CD4-positive, alpha-beta T cell treated with Interleukin-1 beta for 1 hour (primary cell): ENCODE measurements at regions not wholly inside any gene's neighbourhood (a gene's known extent, or its start where the extent isn't known, plus 50 kb on each side); places are given as distances from the start of the nearest gene placed in this dataset.

ENCODE experiments used
- DNase-seq, 2 donors: peaks; one replicate each; pipeline ENCODE4 v3.0.0-alpha.2; 2020 to 2022

DNA sequence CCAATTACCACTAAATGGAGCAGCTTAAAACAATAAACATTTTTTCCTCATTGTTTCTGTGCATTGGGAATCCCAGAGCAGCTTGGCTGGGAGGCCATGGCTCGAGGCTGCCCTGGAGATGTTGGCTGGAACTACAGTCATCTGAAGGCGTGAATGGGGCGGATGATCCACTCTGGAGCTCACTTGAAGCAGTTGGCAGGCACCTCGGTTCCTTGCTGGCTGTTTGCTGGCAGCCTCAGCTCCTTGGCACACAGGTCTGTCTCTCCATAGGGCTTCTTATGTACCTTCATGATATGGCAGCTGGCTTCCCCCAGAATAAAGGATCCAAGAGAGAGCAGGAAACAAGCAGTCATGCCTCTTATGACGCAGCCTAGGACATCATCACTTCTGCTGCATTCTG, 227.0 kb upstream of the COPS8 start:
- DNase-seq = no peak

DNA sequence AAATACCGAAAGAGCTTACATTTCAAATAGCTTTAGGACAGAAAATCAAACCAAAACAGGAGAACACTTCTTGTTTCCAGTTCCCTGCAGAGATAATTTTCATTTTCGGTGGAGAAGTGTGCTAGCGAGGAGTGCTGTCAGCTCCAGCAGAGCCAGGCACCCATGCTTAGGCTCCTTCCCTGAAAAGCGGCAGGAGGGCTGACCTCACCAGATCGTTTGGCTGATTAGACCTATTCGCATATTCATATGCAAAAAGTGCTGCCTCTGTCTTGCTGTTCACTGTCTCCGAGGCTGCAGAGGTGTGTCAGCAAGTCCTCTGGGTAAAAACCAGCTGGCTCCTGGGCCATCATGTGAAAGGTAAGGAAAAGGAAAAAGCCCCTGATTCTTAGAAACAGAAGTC, 225.8 kb upstream of the COPS8 start:
- no peak for DNase-seq

DNA sequence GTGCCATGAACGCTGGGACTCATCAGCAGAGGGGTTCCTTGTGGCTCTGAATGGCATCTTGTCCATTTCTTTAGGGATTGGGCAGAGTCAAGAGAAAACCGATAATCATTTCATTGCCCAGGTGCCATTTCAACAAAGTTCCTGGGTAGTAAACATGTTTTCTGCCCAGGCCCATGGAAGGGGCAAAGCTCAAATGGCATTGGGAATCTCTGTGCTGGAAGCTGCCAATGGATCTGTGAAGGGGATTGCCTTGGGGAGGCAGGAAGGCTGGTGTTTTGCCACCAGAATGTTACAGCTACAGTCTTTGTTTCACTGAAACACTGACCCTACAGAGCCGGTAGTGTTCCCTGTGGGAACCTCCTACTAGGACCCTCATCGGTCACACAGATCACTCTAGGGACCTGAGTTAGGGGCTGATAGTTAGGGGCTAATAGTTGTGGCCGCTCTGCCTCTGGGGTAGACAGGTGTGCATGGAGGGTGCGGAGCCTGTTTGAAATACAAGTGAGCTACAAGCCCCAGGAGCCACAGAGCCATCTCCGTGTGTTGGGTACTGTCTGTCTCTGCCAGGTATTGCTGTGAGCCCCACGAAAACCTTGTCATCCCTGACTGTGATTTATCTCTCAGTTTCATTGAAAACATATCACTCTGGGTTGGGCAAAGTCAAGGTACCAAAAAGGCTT, 224.4 kb upstream of the COPS8 start:
- no peak for DNase-seq

DNA sequence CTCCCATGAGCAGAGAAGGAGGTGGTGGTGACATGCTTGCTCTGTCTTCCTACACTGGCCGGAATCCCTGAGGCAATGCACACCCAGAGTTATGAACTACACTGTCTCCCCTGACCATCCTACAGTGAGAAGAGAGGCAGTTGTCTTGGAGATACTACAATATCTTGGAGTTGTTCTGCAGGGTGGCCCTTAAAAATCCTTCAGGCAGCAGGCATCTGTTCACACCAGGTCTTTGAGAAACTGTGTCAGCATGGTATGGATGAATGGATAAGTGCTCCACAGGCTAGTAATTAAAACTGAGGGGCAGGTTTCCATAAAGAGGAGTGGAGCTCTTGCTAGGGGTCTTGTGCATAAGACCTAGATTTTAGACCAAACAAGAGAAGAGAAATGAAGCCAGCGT, 223.7 kb upstream of the COPS8 start:
- DNase-seq = no peak

DNA sequence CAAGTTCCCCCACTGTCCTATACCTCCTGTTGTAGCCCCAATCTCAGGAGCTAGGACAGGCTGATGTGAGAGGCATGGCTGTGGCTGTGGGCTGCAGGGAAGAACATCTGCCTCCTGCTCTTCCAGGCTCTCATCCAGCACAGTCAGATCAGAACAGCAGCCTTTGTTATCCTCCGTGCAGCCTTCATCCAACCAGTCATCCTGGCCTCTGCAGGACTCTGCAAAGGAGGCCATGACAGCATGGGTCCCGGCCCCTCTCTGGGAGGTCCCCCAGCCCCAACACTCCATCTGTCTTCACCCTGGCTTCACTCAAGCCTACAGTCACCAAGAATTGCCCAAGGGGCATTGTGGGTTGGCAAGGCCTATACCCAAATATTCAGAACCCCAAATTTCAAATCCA, 223.2 kb upstream of the COPS8 start:
- no peak for DNase-seq

DNA sequence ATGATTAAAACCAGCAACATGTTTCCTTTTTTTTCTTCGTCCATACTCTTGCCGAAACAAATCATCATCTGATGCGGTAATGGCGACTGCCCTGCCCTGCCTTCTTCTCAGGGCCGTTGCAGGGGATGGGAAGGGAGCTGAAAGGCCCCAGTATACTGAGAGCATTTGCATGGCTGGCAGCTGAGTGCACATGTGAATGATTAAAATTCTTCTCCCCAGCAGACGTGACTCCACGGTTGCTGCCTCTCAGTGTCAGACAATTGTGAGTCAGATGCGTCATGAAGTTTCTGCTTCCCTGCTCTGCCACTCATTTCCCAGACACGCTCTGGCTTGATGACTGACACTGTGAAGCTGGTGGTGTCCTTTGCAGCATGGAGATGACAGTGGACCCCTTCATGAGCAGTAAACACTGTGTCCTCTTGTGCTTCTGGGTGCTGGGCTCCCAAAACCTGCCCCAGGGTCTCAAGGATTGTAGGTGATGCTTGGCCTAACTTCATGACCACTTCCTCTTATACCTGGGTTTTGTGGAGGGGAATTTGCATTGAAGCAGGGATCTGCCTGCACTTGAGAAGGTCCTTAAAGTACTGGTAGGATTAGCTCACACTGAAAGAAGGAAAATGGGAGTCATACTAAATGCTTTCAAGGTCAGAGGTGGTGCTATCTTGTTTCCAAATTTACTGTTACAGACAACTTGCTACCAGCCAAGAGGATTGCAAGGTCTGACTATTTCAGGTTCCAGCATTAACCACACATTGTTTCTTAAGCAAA, 222.5 kb upstream of the COPS8 start:
- no peak for DNase-seq

DNA sequence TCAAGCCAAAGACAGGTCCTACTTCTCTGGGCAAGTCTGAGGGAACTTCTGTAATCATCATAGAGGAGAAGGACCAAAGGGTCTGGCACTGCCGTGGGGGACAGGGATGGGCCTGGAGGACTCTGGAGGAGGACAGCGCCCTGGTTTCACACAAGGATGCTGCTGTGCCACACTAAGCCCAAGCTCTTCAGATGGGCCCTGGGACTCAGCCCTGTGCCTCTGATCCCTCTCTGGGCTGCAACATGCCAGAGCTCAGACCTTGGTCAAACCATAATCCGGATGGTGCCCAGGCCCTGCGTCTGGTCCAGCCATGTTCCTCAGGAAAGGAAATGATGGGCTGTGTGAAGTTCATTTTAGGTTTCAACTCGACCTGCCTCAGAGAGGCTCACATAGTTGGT, 222.0 kb upstream of the COPS8 start:
- no peak for DNase-seq

DNA sequence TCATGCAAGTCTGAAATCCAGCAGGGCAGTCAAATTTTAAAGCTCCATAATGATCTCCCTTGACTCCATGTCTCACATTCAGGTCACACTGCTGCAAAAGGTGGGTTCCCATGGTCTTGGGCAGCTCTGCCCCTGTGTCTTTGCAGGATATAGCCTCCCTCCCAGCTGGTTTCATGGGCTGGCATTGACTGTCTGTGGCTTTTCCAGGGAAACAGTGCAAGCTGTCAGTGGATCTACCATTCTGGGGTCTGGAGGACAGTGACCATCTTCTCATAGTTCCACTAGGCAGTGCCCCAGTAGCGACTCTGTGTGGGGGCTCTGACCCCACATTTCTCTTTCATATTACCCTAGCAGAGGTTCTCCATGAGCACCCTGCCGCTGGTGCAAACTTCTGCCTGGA, 220.6 kb upstream of the COPS8 start:
- no peak for DNase-seq

DNA sequence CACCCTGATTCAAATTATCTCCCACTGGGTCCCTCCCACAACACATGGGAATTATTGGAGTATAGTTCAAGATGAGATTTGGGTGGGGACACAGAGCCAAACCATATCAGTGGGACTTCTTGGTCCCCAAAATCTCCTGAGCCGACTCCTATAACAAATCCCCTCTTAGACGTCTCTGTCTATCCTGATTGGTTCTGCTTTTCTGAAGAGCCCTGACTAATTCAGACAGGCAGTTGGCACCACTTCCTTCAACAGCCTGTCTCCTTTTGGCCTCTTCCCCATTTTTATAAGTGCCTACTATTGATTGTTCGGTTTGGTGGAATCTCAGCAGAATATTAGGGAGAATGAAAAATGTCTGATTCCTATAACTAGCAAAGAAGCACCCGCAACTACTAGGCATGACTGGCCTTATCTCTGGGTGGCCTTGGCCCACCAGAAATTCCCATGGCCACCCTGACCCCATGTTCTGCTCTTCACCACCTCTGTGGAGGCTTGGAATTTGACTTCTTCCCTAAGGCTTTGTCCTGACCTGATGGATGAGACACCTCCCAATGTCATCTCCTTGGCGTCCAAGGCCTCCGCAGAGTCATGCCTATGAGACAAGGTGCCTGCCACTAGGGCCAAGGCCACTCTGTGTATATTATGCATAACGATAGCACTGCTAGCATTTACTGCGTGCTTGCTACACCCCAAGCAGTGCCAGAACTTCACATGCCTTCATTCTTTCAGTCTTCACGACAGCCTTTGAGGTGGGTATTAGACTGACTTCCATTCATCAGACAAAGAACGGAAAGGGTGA, 218.9 kb upstream of the COPS8 start:
- peak in 1 of 2 donors; percentile 17 for DNase-seq

DNA sequence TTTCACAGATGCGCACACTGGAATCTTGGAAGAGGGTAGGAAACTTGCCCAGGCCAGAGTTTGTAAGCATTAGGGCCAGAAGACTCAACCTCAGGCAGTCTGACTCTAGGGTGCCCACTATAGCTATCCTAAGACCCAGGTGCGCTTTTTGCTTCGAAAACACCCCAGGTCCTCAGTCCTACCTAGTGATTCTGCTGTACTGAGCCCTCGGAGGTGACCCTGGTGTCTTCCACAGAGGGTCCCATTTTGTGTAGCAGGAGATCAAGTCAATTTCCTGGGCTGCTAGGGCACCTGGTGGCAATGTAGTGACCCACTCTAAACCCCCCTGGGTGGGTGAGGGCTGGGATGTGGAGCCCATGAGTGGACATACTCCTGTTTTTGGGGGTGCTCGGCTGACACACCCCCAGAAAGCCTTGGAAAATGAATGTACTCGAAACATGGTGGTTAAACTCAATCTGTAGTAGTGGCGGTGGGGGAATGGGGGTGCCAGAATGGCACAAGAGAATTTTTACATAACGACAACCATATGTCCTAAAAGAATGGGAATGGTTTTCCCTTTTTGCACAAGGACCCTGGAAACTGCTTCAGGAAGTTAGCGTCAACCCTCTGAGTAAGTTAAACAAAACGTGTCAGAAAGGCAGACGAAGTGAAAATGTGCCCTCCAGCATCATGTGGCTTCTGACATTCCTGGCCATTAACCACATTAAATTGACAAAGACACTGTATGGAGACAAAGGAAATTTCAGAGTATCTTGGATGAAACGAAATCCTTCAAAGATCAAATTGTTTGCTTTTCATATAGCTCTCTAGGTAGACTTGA, 218.0 kb upstream of the COPS8 start:
- no peak for DNase-seq

DNA sequence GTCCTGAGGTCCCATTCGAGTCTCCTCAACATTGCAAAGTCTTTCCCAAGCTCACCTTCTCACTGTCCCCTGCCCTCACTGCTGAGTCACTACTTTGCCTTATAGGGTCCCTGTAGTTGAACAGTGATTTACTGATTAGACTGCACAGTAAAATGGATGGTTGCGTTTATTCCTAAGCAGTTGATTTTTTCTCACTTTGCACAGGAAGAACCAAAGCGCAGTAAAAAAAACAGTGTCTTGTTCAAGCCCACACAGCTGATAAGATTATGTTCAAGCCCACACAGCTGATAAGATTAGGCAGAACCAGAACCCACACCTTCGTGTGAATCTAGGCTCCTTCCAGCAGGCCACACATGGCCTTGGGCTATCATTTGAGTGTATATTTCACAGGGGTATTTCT, 215.3 kb upstream of the COPS8 start:
- no peak for DNase-seq

DNA sequence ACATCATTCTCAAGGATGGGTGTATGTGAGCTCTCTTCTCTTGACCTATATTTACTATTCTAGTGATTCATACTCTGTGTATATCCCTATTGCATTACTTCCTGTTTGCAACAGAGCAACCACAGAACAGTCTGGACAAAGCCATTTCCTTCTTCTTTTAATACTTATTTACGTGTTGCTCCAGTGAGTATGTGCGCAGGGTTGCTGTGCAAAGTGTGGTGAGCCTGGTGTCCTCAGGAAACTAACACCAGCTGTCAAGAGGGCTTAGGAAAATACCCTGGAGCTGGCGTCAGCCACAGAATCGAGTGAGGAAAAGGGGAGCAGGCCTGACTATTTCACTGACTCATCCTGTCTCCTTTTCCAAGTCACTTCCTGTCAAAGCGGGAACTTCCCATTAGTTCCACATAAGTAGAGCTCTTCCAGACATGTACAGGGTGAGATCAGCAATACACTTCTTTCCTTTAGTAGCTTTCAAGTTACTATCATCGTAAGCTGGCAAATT, 214.1 kb upstream of the COPS8 start:
- peak; percentile 5 to 75 for DNase-seq

DNA sequence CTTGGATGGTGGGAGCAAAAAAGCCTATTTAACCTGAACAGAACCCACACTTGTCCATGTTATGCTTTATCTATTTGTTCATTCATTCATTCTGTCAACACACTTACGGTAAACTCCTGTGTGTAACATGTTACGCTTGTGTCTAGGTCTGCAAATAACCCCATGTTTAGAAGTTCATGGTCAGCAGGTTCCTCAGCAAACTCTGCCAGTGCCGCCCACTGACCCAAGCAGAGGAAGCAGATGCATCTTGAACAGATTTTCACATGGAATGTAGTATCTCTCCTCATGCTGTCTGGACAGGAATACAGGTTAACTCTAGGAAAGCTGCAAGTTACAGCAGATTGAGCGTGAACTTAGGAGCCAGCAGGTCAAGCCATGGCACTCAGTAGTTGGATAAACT, 213.7 kb upstream of the COPS8 start:
- DNase-seq = no peak

DNA sequence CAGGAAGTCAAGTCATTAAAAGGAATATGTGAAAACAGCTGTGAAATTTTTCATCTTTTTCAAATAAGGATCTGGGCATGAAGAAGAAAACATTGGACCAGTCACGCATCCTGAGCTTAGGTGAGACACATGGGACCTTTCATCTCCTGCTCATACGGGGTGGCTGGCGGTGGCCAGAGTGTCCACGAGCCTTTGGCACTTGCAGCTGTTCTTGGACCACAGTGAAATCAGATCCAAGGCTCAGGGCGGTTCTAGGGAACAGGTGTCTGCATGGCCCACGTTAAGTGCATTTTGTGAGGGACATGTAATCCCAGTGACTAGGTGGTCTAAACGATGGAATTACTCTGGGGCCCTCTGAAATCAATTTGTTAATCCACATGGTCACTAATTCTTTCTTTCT, 212.7 kb upstream of the COPS8 start:
- DNase-seq = no peak

DNA sequence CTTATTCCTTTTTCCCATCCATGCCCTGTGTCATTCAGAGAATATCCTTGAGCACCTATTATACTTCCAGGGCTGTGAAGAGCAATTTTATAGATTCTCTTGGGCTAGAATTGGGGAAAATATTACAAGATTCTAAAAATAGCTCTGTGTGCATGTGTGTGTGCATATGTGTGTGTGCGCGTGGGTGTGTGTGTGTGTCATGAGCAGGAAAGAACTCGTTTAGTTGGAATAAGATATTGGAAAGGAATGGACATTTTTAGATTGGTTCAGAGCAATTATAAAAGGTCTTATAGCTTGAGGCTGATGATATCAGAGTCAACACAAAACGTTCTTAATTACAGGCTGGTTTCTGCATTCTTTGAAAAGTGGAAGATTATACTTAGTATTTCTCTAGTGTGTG, 212.1 kb upstream of the COPS8 start:
- no peak for DNase-seq

DNA sequence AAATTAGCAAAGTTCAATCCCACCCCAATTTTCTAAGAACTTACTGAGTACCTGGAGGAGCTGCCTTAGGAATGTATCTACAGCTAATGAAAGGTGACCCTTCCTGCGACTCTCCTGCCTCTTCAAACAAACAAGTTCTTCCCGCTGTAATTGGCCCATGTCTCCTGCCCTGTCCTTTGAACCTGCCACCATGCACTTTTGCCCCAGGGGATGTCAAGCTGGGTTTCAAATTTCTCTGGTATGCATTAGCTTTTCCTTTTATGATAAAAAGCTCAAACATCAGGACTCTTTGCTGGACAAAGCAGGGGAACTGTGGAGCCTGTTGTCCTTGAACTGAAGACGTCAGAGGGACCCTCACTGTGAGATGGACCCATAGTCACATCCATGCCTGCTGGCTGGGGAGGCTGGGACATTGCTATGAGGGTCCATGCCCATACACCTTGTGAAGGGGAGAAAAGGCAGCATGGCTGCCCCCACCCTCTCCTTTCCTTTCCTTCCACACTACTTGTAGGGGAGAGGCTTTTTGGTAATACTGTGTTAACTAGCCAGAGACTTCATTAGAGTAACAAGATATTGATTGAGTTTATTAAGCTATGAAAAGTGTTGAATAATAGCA, 210.7 kb upstream of the COPS8 start:
- DNase-seq = no peak

DNA sequence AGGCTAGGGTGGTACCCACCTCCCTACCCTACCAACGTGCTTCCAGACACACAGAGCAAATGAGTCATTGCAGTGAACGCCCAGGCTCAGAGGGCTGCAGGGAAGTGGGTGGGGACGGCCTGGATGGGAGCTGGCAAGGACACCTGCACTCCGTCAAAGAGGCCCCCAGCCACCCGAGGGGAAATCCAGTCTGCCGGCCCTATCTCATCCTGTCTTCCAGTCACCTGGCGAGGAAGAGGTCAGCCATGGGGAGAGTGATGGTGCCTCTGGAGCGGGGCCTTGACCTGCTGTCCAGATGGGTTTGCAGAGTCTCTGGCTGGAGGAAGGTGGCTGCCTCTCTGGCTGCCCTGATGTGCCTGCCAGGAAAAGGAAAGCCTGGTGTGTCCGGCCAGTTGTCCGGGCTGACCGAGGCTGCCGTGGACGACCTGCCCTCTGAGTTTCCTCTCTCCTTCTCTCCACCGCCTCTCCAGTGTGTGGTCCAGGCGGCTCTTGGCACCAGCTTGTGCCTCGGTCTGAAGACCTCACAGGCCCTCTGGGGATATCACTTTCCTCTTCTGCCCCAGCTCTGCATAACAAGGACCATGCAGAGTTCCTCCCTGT, 209.7 kb upstream of the COPS8 start:
- DNase-seq = no peak

DNA sequence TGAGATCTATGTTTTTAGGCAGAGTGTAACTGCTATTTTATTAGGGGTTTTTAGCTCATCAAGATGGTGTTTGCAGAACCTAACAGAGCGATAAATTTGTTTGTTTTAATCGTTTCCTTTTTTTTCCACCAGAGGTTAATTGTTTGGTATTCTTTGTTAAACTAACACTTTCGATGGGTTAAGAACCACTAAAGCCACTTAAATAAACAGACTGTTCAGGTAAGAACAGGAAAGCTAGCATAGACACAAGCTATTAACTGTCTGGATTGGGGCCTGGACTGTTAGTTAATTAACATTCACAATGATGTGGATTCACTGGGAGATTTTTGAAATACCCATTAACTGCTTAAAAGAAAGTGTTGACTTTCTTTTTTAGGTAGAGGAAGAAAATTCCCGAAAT, 209.0 kb upstream of the COPS8 start:
- no peak for DNase-seq

DNA sequence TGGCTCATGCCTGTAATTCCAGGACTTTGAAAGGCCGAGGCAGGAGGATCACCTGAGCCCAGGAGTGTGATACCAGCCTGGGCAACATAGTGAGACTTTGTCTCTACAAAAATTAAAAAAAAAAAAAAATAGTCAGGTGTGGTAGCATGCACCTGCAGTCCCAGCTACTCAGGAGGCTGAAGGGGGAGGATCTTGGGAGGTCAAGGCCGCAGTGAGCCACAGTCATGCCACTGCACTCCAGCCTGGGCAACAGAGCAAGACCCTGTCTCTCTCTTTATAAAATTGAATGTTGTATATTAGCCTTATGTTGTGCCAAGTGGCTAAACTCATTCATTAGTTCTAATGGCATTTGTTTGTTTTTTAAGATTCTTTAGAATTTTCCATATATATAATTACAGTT, 207.7 kb upstream of the COPS8 start:
- no peak for DNase-seq

DNA sequence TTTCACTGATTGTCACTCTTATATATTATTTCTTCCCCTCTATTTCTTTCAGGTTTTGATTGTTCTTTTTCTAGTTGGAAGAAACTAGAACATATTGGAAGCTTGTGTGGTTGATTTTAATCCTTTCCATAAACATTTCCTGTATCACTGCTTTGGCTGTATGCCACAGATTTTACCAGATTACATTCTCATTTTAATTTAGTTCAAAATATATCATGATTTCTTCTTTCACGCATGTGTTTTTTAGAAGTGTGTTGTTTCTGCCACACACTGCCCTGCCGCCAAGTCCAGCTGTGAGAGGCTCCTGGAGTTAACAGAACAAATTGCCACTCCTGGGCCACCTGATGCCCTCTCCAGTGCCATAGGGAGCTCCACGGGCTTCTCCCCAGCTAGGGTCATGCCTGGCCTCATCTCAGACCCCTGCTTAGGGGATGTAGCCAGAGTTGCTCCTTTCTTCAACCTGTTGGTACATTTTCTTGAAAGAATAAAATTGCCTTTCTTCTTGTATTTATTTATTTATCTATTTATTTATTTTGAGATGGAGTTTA, 206.2 kb upstream of the COPS8 start:
- DNase-seq = no peak

DNA sequence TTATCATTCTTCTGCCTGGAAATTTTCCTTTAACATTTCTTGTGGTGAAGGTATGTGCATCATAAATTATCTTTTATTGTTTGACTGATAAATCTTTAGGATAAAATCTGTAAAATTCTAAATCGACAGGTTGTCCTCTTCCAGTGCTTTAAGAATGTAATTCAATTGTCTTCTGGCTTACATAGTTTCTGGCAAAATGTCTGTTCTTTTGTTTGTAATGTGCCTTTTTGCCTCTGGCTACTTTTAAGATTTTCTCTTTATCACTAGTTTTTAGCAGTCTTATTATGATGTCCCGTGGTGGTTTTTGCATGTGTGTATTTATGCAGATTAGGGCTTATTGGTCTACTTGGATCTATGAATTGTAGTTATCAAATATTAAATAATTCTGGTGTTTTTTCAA, 203.6 kb upstream of the COPS8 start:
- no peak for DNase-seq

DNA sequence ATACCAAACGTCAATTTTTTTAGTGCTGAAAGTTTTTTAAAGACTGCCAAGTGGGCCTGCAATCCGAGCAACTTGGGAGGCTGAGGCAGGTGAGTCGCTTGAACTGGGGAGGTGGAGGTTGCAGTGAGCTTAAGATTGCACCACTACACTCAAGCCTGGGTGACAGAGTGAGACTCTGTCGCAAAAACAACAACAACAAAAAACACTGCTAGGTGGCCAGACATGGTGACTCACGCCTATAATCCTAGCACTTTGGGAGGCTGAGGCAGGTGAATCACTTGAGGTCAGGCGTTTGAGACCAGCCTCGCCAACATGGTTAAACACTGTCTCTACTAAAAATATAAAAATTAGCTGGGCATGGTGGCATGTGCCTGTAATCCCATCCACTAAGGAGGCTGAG, 202.8 kb upstream of the COPS8 start:
- DNase-seq = no peak
